IMR-90 (cell line): ENCODE measurements at regions not wholly inside any gene's neighbourhood (a gene's known extent, or its start where the extent isn't known, plus 50 kb on each side); places are given as distances from the start of the nearest gene placed in this dataset.

ENCODE experiments used
- ATAC-seq: fragments of 200-7000 bp; cut with Tn5 transposase; 2 replicates; pipeline ENCODE4 v1.9.1; 2020; ENCODE audit warnings: low read depth, mild to moderate bottlenecking, moderate library complexity
- BruUV-seq: library from RNA; stranded (reverse); fragments of 400-500 nt; replicated peaks from 2 replicates; lab custom pipeline; 2021; lab: Mats Ljungman, UMichigan
- CTCF ChIA-PET: fragments of 300-600 bp; formaldehyde crosslinking; extraction: SDS; loops from one replicate; lab custom pipeline; 2021; ENCODE audit warnings: antibody characterized with exemption; lab: Yijun Ruan, JAX
- POLR2A ChIA-PET: fragments of 300-600 bp; sonication (Branson Sonifier 250); formaldehyde crosslinking; loops from one replicate; lab custom pipeline; 2022; ENCODE audit warnings: antibody characterized with exemption; ENCODE audit not compliant: unreplicated experiment; lab: Charles Lee
- DNase-seq: peaks from one replicate; pipeline ENCODE4 v3.0.0; 2013
- H2AFZ ChIP-seq: replicated peaks from 2 replicates; pipeline ENCODE3; 2013; ENCODE audit warnings: low read length, mild to moderate bottlenecking; ENCODE audit not compliant: poor library complexity
- H2AK5ac ChIP-seq: 2 replicates; pipeline ENCODE4 v1.6.1; 2013; ENCODE audit warnings: low read depth, low read length, inconsistent platforms
- H2AK9ac ChIP-seq: replicated peaks from 2 replicates; pipeline ENCODE3; 2013; ENCODE audit warnings: mild to moderate bottlenecking, low read depth, low read length, moderate library complexity; ENCODE audit not compliant: poor library complexity
- H2BK120ac ChIP-seq: 2 replicates; pipeline ENCODE4 v1.6.1; 2013; ENCODE audit warnings: low read depth, low read length, inconsistent platforms
- H2BK15ac ChIP-seq: 3 replicates; pipeline ENCODE4 v1.6.1; 2013; ENCODE audit warnings: low read depth, low read length, inconsistent platforms
- H2BK20ac ChIP-seq: 2 replicates; pipeline ENCODE4 v1.6.1; 2013; ENCODE audit warnings: low read depth, mild to moderate bottlenecking, inconsistent platforms, low read length, moderate library complexity
- H2BK5ac ChIP-seq: 2 replicates; pipeline ENCODE4 v1.6.1; 2013; ENCODE audit warnings: mild to moderate bottlenecking, low read depth, low read length, inconsistent platforms; ENCODE audit not compliant: poor library complexity, severe bottlenecking
- H3K14ac ChIP-seq: replicated peaks from 2 replicates; pipeline ENCODE4 v1.6.1; 2013; ENCODE audit warnings: low read depth, low read length, inconsistent platforms
- H3K18ac ChIP-seq: 2 replicates; pipeline ENCODE4 v1.6.1; 2013; ENCODE audit warnings: low read depth, low read length, control low read depth
- H3K23ac ChIP-seq: 2 replicates; pipeline ENCODE4 v1.6.1; 2013; ENCODE audit warnings: low read depth, low read length, inconsistent platforms
- H3K27ac ChIP-seq: 2 replicates; pipeline ENCODE4 v1.5.1; 2013; ENCODE audit warnings: mild to moderate bottlenecking, control low read depth, low read length; ENCODE audit not compliant: insufficient read depth
- H3K27me3 ChIP-seq: 2 replicates; pipeline ENCODE4 v1.6.1; 2013; ENCODE audit warnings: low read length; ENCODE audit not compliant: control insufficient read depth, insufficient read depth
- H3K36me3 ChIP-seq: 2 replicates; pipeline ENCODE4 v1.6.1; 2013; ENCODE audit warnings: low read length, mixed read lengths; ENCODE audit not compliant: control insufficient read depth, insufficient read depth
- H3K4ac ChIP-seq: 2 replicates; pipeline ENCODE4 v1.6.1; 2013; ENCODE audit warnings: low read depth, low read length, inconsistent platforms
- H3K4me1 ChIP-seq: 2 replicates; pipeline ENCODE4 v1.6.1; 2013; ENCODE audit warnings: low read length, mixed read lengths; ENCODE audit not compliant: control insufficient read depth, insufficient read depth
- H3K4me2 ChIP-seq: 2 replicates; pipeline ENCODE4 v1.6.1; 2013; ENCODE audit warnings: low read depth, mild to moderate bottlenecking, control low read depth, low read length, moderate library complexity
- H3K4me3 ChIP-seq: 2 replicates; pipeline ENCODE4 v1.5.1; 2013; ENCODE audit warnings: low read depth, mild to moderate bottlenecking, control low read depth, low read length, moderate library complexity; ENCODE audit not compliant: insufficient read depth
- H3K56ac ChIP-seq: 2 replicates; pipeline ENCODE4 v1.6.1; 2013; ENCODE audit warnings: low read length, inconsistent platforms; ENCODE audit not compliant: insufficient read depth; ENCODE audit errors: extremely low read depth
- H3K79me1 ChIP-seq, 2 experiments: 2 replicates each; pipeline ENCODE4 v1.6.1; 2013; ENCODE audit warnings: low read length in 2 of 2, inconsistent platforms in 1 of 2, low read depth in 1 of 2
- H3K9ac ChIP-seq: 2 replicates; pipeline ENCODE4 v1.6.1; 2013; ENCODE audit warnings: low read depth, low read length, control low read depth
- H3K9me1 ChIP-seq: 2 replicates; pipeline ENCODE4 v1.6.1; 2013; ENCODE audit warnings: low read length, inconsistent platforms; ENCODE audit not compliant: insufficient read depth
- H3K9me3 ChIP-seq: 2 replicates; pipeline ENCODE4 v1.6.1; 2013; ENCODE audit warnings: low read length; ENCODE audit not compliant: control insufficient read depth, insufficient read depth
- H4K20me1 ChIP-seq: 2 replicates; pipeline ENCODE4 v1.6.1; 2013; ENCODE audit warnings: low read length, inconsistent platforms; ENCODE audit not compliant: insufficient read depth
- H4K5ac ChIP-seq: 2 replicates; pipeline ENCODE4 v1.6.1; 2013; ENCODE audit warnings: mild to moderate bottlenecking, low read depth, low read length, control low read depth
- H4K8ac ChIP-seq, 2 experiments: 2 replicates each; pipeline ENCODE4 v1.6.1; 2013; ENCODE audit warnings: low read depth in 2 of 2, low read length in 2 of 2, control low read depth in 1 of 2, inconsistent platforms in 1 of 2
- H4K91ac ChIP-seq: 2 replicates; pipeline ENCODE4 v1.6.1; 2013; ENCODE audit warnings: low read depth, low read length, inconsistent platforms; ENCODE audit not compliant: insufficient read depth
- BHLHE40 ChIP-seq: fragments of 150-350 bp; IDR thresholded peaks from 2 replicates; pipeline ENCODE4 v1.6.1; 2016; ENCODE audit warnings: mild to moderate bottlenecking, low read depth, low read length
- CEBPB ChIP-seq: IDR thresholded peaks from 2 replicates; pipeline ENCODE4 v1.6.1; 2012; ENCODE audit warnings: low read depth, low read length, improper control_type of control experiment
- CHD1 ChIP-seq: IDR thresholded peaks from 2 replicates; pipeline ENCODE4 v1.6.1; 2012; ENCODE audit warnings: low read depth, low read length, improper control_type of control experiment
- MAFK ChIP-seq: IDR thresholded peaks from 2 replicates; pipeline ENCODE4 v1.6.1; 2012; ENCODE audit warnings: low read depth, low read length, improper control_type of control experiment
- MXI1 ChIP-seq: IDR thresholded peaks from 2 replicates; pipeline ENCODE4 v1.6.1; 2012; ENCODE audit warnings: low read depth, mild to moderate bottlenecking, low read length, moderate library complexity, borderline replicate concordance
- NFE2L2 ChIP-seq: fragments of 150-350 bp; IDR thresholded peaks from 2 replicates; pipeline ENCODE4 v1.6.1; 2016; ENCODE audit warnings: low read depth, mild to moderate bottlenecking, low read length
- POLR2A ChIP-seq: IDR thresholded peaks from 2 replicates; pipeline ENCODE4 v1.6.1; 2012; ENCODE audit warnings: mild to moderate bottlenecking, low read depth, low read length
- SMC3 ChIP-seq: fragments of 150-350 bp; IDR thresholded peaks from 2 replicates; pipeline ENCODE4 v1.6.1; 2016; ENCODE audit warnings: low read depth, mild to moderate bottlenecking, antibody characterized with exemption, low read length, moderate library complexity
- WGBS, 2 experiments: methylation state at CpG; one replicate each; pipeline versions ENCODE4 v1.1.5 to v1.1.7; 2013; ENCODE audit warnings: missing lambda C conversion rate in 2 of 2; ENCODE audit not compliant: insufficient read length in 1 of 2; ENCODE audit errors: extremely low coverage in 2 of 2; 5-methylcytosine and 5-hydroxymethylcytosine counted together
- dilution Hi-C: fragments of 300-500 bp; cut with HindIII; formaldehyde crosslinking; loops from one replicate; pipeline ENCODE4 v1.14.3; 2018; ENCODE audit warnings: low sequenced_read_pairs; ENCODE audit not compliant: unreplicated experiment
- in situ Hi-C: fragments of 300-500 bp; cut with MboI; formaldehyde crosslinking; loops from 3 replicates; pipeline ENCODE4 v1.14.3; 2019; ENCODE audit warnings: low sequenced_read_pairs, inconsistent platforms, mixed read lengths
- intact Hi-C: fragments of 100-400 bp; cut with micrococcal nuclease; formaldehyde crosslinking; loops from 2 replicates; pipeline ENCODE4 v1.10.0; 2022

- Histone ChIP-seq H3K14ac (no peak overlapping the region), H3K4me3 (no peak overlapping the region), H4K91ac (no peak overlapping the region), H3K23ac (no peak overlapping the region), H3K27ac (no peak overlapping the region), H3K9me3 (no peaks in the 10 kb centered on the region), H2BK120ac (no peak overlapping the region), H3K27me3 (no peaks in the 10 kb centered on the region), H2AK9ac (no peak overlapping the region), H3K4me1 (peaks cover 6% of the 10 kb centered on the region; the same call in 1 of the 2 replicates), H3K9ac (no peak overlapping the region), H3K9me1 (no peaks in the 10 kb centered on the region), H4K5ac (no peak overlapping the region), H2AK5ac (no peak overlapping the region), H2BK5ac (no peak overlapping the region), H2BK20ac (no peak overlapping the region), H3K4me2 (no peak overlapping the region), H4K20me1 (no peaks in the 10 kb centered on the region), H2AFZ (no peak overlapping the region), H3K36me3 (no peaks in the 10 kb centered on the region), H4K8ac (no peak overlapping the region), H3K56ac (no peak overlapping the region), H3K4ac (no peak overlapping the region), H3K79me1 (no peaks in the 10 kb centered on the region), H3K18ac (no peak overlapping the region), H2BK15ac (no peak overlapping the region)
- no TSS peak for BruUV-seq
- ChIA-PET CTCF (no interaction called here), POLR2A (no interaction called here)
- WGBS, 2 experiments, result no CpG with 5 or more reads among the region's 6 CpGs
- DNase-seq (no peak), ATAC-seq (no peak)
- in situ Hi-C loops (loop anchor here (10.0 kb wide), 2 partner anchors 282 to 508 kb away; no protein-coding TSS in a partner anchor), dilution Hi-C loops (no loop called here), intact Hi-C loops (loop anchor here (10.0 kb wide), 1 partner anchor 508 kb away; no protein-coding TSS in a partner anchor)
- TF ChIP-seq CHD1 (no peak), CEBPB (no peak), MAFK (no peak), MXI1 (no peak), BHLHE40 (no peak), POLR2A (no peak), NFE2L2 (no peak), SMC3 (no peak)
Measured at GRCh38 chr3:69446402-69447072, 60.6 kb upstream of the FRMD4B start.
